Kidney glomerular epithelial cell (primary cell): ENCODE measurements at regions not wholly inside any gene's neighbourhood (a gene's known extent, or its start where the extent isn't known, plus 50 kb on each side); places are given as distances from the start of the nearest gene placed in this dataset.

Experiments
- DNase-seq: peaks from one replicate; lab custom pipeline; 2025; lab: John Stamatoyannopoulos, UW

GRCh38 chr6:134708079-134708478 is 241.8 kb downstream of the ALDH8A1 start:
- no peak for DNase-seq

GRCh38 chr6:134707342-134708031 is 242.4 kb downstream of the ALDH8A1 start:
- DNase-seq = peak; percentile 48

DNA sequence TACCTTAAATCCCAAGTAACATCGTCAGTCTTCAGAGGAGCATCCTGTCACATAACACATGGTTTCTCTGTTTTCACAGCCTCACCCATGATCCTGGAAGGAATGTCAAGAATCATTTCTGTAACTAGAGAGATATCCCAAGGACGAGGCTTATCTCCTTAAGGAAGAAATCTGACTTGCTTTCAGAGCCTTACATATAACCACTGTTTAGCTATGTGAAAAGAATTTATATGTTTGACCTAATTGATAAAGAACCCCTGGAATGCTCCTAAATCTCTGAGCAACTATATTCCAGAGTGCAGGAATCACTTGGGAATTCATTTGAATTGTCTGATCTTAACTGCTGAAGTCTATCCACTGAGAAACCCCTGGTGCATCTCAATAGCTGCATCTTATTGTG is 243.1 kb downstream of the ALDH8A1 start:
- DNase-seq = peak; percentile 22

DNA sequence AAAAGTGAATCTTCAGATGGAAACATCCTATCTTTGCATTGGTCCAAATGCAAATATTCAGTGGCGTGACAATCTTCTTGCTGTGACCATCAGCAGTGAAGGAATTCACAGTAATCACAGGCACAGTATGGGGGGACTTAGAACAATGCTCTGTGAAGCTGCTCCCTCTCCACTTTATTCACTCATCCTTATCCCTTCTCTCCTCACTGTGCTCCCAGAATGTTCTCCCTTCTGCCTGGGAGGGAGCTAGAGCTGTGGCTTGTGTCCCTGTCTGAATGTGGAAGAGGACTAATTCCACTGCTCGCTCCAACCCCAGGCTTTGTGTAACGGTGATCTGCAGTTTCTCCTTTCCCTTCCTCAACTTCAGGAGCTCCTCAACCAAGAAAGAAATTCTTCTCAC is 243.7 kb downstream of the ALDH8A1 start:
- DNase-seq = no peak

DNA sequence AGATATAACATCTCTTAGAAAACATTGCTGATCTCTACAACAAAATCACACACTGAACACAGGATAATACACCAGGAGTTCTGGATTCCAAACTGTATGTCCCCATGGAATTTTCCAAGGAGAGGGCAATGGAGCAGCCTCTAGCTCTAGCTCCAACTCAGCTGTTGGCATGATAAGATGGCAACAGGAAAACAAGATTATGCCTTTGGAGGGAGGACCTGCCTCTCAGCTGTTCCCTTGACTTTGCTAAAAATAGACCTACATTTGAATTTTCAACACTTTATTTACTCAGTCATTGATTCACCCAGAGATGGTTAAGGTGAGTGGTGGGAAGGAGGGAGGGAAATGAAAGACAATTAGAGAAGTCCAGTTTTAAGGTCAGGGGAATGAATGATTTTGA is 246.7 kb downstream of the ALDH8A1 start:
- DNase-seq = no peak

- DNase-seq = no peak
These were observed 247.6 kb downstream of the ALDH8A1 start for GRCh38 chr6:134702279-134702678.

DNA sequence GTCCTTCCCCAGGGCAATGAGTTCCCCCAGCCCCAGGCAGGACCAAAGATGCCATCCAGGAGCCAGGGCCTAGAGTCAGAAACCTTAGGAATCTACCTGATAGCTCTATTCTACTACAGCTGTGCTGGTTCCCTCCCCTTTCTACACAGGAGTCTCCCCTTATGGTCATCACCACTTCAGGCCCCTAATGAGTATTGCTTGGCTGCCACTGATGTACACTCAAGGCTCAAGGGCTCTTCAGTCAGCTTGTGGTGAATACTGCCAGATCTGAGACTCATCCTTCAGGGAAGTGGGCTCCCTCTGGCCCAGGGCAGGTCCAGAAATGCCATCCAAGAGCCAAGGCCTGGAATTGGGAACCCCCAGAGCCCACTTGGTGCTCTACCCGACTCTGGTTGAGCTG is 248.6 kb downstream of the ALDH8A1 start:
- no peak for DNase-seq

DNA sequence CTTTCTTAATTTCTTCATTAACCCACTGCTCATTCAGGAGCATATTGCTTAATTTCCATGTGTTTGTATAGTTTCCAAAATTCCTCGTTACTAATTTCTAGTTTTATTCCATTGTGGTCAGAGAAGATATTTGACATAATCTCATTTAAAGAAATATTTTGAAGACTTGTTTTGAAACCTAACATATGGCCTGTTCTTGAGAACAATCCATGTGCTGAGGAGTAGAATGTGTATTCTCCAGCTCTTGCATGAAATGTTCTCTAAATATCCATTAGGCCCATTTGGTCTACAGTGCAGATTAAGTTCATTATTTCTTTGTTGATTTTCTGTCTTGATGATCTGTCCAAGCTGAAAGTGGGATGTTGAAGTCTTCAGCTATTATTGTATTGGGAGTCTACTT is 251.7 kb downstream of the ALDH8A1 start:
- DNase-seq = no peak

- DNase-seq = no peak
These were observed 257.9 kb downstream of the ALDH8A1 start for GRCh38 chr6:134692008-134692407.

DNA sequence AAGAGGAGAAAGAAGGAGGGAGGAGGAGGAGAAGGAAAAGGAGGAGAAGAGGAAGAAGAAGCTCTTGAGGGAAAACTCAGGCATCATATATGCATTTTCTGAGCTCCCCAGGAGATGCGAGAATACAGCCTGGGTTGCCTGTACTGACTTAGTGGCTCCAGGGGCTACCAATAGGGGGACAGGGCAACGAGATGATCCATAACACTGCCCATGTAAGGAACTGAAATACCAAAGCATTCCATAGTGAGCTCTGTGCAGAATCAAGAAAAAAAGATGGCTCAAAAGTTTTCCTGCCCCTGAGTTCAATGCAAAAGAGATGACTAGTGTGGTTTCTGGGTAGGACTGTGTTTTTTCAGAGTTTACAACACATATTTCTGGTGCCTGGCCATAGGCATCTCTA is 258.7 kb downstream of the ALDH8A1 start:
- no peak for DNase-seq

- no peak for DNase-seq
These were observed 259.9 kb downstream of the ALDH8A1 start for GRCh38 chr6:134690048-134690447.

DNA sequence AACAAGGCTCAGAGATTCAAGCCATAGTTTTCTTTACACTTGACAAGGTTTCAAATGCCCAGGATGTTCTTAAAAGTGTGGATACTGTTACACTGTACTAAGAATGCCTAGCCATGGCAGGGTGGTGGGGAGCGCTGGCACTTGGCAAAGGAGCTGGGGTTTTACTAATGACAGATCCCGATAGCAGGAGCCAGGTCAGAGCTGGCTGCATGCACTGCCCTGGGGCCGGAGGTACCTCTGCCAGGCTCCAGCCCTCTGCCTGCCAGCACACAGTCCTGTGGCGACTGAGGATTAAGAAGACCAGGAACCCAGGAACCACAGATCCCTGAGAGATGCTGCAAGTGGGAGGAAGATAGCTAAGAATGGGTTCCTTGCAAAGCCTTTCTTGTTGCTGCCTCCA is 260.3 kb downstream of the ALDH8A1 start:
- DNase-seq = no peak

DNA sequence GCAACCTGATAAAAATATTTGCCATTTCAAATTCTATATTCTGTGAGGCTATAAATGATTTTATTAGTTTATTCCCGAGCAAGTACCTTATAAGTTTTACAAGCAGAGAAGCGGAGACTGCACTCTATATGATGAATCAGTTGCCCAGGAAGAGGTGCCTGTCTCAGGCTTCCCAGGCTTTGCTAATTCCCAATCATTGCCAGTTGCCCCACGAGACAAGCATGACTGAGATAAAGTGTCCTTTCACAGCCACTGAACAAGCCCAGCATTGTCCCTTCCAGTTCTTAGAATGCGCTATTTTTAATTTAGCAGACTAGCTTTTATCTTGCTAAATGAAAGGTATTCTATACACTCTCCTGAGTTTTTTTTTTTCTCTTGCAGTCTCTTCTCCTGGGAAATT is 260.7 kb downstream of the ALDH8A1 start:
- no peak for DNase-seq

- DNase-seq = peak; percentile 40
These were observed 263.8 kb downstream of the ALDH8A1 start for GRCh38 chr6:134686071-134686470.

DNA sequence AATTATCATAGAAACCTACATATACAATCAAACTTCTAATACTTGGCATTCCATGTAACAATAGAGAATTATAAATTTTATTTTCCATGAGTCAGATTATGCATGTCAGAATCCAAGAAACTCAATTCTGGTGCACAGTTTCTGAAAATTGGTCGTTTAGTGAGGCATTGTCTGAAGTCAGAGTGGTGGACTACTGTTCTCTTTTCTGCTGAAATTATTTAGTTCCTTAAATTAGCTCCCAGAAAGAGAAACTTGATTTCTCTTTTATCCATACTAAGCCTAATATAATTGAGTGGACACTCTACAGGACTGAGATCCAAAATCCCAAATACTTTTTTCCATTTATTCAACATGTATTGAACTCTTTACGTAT is 265.5 kb downstream of the ALDH8A1 start:
- no peak for DNase-seq

- no peak for DNase-seq
These were observed 266.0 kb downstream of the ALDH8A1 start for GRCh38 chr6:134683783-134684422.

DNA sequence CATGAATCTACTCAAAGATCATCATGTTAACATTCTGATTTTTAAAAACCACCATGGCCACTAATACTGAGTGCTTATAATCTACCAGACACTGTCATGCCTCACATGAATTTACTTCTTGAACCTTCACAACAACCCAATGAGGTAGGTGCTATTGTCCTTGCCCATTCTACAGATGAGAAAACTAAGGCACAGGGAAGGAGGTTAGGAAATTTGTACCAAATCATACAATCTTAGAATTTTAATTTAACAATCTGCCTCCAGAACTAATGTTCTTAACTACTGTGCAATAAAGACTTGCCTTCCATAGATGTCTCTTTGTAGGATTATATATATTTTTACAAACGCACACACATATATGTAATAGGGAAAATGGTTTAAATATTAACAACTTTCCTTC is 269.5 kb downstream of the ALDH8A1 start:
- no peak for DNase-seq

- DNase-seq = no peak
These were observed 269.9 kb downstream of the ALDH8A1 start for GRCh38 chr6:134680021-134680420.

DNA sequence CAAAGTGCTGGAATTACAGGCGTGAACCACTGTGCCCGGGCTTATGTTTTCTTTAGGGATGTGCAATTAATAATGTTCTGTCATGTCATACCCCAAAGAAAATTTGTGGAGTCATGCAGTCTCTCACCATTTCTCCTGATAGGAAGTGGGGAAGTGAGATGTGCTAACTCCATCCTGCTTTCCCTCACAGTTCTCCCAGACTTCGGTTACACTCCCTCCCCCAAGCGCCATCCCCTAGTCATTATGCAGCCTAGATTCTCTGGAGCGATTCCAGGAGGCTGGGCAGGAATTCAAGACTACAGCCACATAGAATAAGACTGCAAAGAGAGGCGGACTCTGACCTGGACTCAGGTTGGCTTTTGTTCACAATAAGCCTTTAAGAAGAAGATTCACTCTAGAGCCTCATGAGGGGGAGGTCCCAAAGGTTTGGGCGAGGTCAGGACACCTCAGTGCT is 271.4 kb downstream of the ALDH8A1 start:
- peak; percentile 62 for DNase-seq

GRCh38 chr6:134676307-134677281 is 273.3 kb downstream of the ALDH8A1 start:
- DNase-seq = peak; percentile 24

DNA sequence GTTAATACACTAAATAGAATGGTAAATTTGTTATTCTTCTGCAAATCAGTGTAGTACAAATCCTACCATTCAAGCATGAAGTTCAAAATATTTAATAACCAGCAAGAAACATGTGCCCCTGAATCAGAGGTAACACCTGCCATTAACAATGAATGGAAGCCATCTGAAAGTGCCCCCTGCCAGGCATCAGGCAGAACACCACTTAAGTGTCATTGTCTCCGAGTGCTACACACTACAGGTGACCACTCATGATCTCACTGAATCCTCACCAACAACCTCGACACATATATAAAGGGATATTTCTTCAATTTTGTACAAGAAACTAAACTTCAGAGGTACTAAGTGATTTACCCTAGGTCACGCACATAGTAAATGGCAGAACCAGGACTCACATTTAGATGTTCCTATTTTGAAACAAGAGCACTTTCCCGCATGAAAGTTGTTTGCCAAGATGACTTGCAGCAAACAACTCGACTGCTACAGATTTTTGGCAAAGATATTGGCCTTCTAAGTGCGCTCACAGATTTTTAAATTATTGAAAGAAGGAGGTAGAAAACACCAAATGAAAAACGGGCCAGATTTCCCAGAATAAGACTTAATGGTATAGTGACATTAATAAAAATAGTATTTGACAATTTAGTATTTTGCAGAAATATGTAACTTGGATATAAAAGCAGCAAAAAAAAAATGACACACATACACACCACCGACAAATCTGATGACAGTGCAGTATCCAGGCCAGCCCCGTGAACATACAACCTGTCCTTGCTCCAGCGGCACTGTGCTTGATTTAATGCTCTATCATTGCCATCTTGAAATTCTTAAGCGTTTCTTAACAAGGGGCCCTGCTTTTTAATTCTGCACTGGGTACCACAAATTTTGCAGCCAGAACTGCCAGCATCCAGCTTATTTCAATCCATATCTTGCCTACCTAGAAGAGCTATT is 274.5 kb downstream of the ALDH8A1 start:
- no peak for DNase-seq

GRCh38 chr6:134674562-134674961 is 275.3 kb downstream of the ALDH8A1 start:
- peak; percentile 11 for DNase-seq
